H9 (cell line): ENCODE measurements at regions not wholly inside any gene's neighbourhood (a gene's known extent, or its start where the extent isn't known, plus 50 kb on each side); places are given as distances from the start of the nearest gene placed in this dataset.
A peak's percentile ranks its signal among the peaks of the same experiment; 100 is the strongest.

Experiments used
- DNase-seq: peaks from one replicate; pipeline ENCODE4 v3.0.0-alpha.2; 2017
- H2AFZ ChIP-seq: one replicate; pipeline ENCODE4 v1.6.1; 2013; ENCODE audit warnings: mild to moderate bottlenecking, low read length, control low read depth, moderate library complexity
- H2AK5ac ChIP-seq: 2 replicates; pipeline ENCODE4 v1.6.1; 2013; ENCODE audit warnings: low read length, control low read depth, mixed read lengths; ENCODE audit not compliant: insufficient read length
- H2BK120ac ChIP-seq: one replicate; pipeline ENCODE4 v1.6.1; 2013; ENCODE audit warnings: low read depth, mild to moderate bottlenecking, low read length, control low read depth, inconsistent platforms; ENCODE audit not compliant: poor library complexity, severe bottlenecking
- H2BK12ac ChIP-seq: 2 replicates; pipeline ENCODE4 v1.6.1; 2013; ENCODE audit warnings: low read length, control low read depth, mixed read lengths, low read depth; ENCODE audit not compliant: insufficient read length
- H2BK15ac ChIP-seq: 2 replicates; pipeline ENCODE4 v1.6.1; 2013; ENCODE audit warnings: low read depth, low read length, control low read depth
- H2BK20ac ChIP-seq: one replicate; pipeline ENCODE4 v1.6.1; 2013; ENCODE audit warnings: low read depth, mild to moderate bottlenecking, low read length, control low read depth, inconsistent platforms; ENCODE audit not compliant: poor library complexity, severe bottlenecking
- H2BK5ac ChIP-seq: 2 replicates; pipeline ENCODE4 v1.6.1; 2013; ENCODE audit warnings: low read length, control low read depth, mixed read lengths; ENCODE audit not compliant: insufficient read length
- H3K14ac ChIP-seq: 2 replicates; pipeline ENCODE4 v1.6.1; 2013; ENCODE audit warnings: low read length, control low read depth; ENCODE audit not compliant: insufficient read depth
- H3K18ac ChIP-seq: 2 replicates; pipeline ENCODE4 v1.6.1; 2013; ENCODE audit warnings: low read depth, mild to moderate bottlenecking, mixed read lengths, low read length, control low read depth; ENCODE audit not compliant: insufficient read length
- H3K23ac ChIP-seq: 2 replicates; pipeline ENCODE4 v1.6.1; 2013; ENCODE audit warnings: low read length, control low read depth, mixed read lengths, low read depth; ENCODE audit not compliant: insufficient read length
- H3K23me2 ChIP-seq: 2 replicates; pipeline ENCODE4 v1.6.1; 2013; ENCODE audit warnings: low read depth, mild to moderate bottlenecking, mixed read lengths, low read length, control low read depth; ENCODE audit not compliant: insufficient read length, poor library complexity, severe bottlenecking
- H3K27ac ChIP-seq: 2 replicates; pipeline ENCODE4 v1.5.1; 2013; ENCODE audit warnings: low read length, control low read depth, mixed read lengths, low read depth; ENCODE audit not compliant: insufficient read length
- H3K27me3 ChIP-seq: 2 replicates; pipeline ENCODE4 v1.6.1; 2013; ENCODE audit warnings: low read length, control low read depth, inconsistent platforms; ENCODE audit not compliant: insufficient read depth
- H3K4ac ChIP-seq: 2 replicates; pipeline ENCODE4 v1.6.1; 2013; ENCODE audit warnings: low read depth, mild to moderate bottlenecking, control low read depth, inconsistent platforms, low read length, moderate library complexity
- H3K4me1 ChIP-seq: 2 replicates; pipeline ENCODE4 v1.6.1; 2013; ENCODE audit warnings: low read length, control low read depth, inconsistent platforms; ENCODE audit not compliant: insufficient read depth
- H3K4me2 ChIP-seq: 2 replicates; pipeline ENCODE4 v1.6.1; 2013; ENCODE audit warnings: low read length, control low read depth, mixed read lengths; ENCODE audit not compliant: insufficient read length, insufficient read depth
- H3K56ac ChIP-seq: 2 replicates; pipeline ENCODE4 v1.6.1; 2013; ENCODE audit warnings: low read depth, mild to moderate bottlenecking, mixed read lengths, low read length, control low read depth; ENCODE audit not compliant: insufficient read length
- H3K79me1 ChIP-seq: 2 replicates; pipeline ENCODE4 v1.6.1; 2013; ENCODE audit warnings: low read depth, mild to moderate bottlenecking, moderate library complexity, low read length, control low read depth, inconsistent platforms; ENCODE audit not compliant: insufficient read depth, poor library complexity, severe bottlenecking
- H3K79me2 ChIP-seq: 2 replicates; pipeline ENCODE4 v1.6.1; 2013; ENCODE audit warnings: low read length, control low read depth, inconsistent platforms; ENCODE audit not compliant: insufficient read depth
- H3K9ac ChIP-seq: 2 replicates; pipeline ENCODE4 v1.6.1; 2013; ENCODE audit warnings: low read length, control low read depth, mixed read lengths; ENCODE audit not compliant: insufficient read length; ENCODE audit errors: extremely low read depth
- H3K9me3 ChIP-seq: one replicate; pipeline ENCODE4 v1.6.1; 2013; ENCODE audit warnings: low read depth, low read length, inconsistent platforms; ENCODE audit not compliant: control insufficient read depth
- H3T11ph ChIP-seq: one replicate; pipeline ENCODE4 v1.6.1; 2013; ENCODE audit warnings: mild to moderate bottlenecking, low read length, control low read depth, inconsistent platforms
- H4K20me1 ChIP-seq: one replicate; pipeline ENCODE4 v1.6.1; 2013; ENCODE audit not compliant: control insufficient read depth, insufficient read length, insufficient read depth
- H4K5ac ChIP-seq: 2 replicates; pipeline ENCODE4 v1.6.1; 2013; ENCODE audit warnings: low read depth, mild to moderate bottlenecking, mixed read lengths, low read length, control low read depth; ENCODE audit not compliant: insufficient read length
- H4K8ac ChIP-seq: replicated peaks from 2 replicates; pipeline ENCODE4 v1.6.1; 2013; ENCODE audit warnings: low read length, control low read depth, mixed read lengths, low read depth; ENCODE audit not compliant: insufficient read length
- H4K91ac ChIP-seq: 2 replicates; pipeline ENCODE4 v1.6.1; 2013; ENCODE audit warnings: low read depth, mild to moderate bottlenecking, moderate library complexity, mixed read lengths, low read length, control low read depth; ENCODE audit not compliant: insufficient read length
- H3K27ac Mint-ChIP-seq, 3 experiments: 2 replicates in 2 of 3; 3 replicates in 1 of 3; pipeline ENCODE4 v1.8.0; 2020 to 2021; ENCODE audit warnings: mixed read lengths in 3 of 3, mild to moderate bottlenecking in 1 of 3, moderate library complexity in 1 of 3
- H3K27me3 Mint-ChIP-seq: 2 replicates; pipeline ENCODE4 v1.8.0; 2021; ENCODE audit warnings: low read depth, mild to moderate bottlenecking, moderate library complexity, mixed read lengths
- H3K36me3 Mint-ChIP-seq, 3 experiments: 2 replicates in 2 of 3; 3 replicates in 1 of 3; pipeline ENCODE4 v1.8.0; 2020 to 2021; ENCODE audit warnings: low read depth in 3 of 3, mixed read lengths in 3 of 3; ENCODE audit not compliant: insufficient read depth in 1 of 3
- H3K4me1 Mint-ChIP-seq, 2 experiments: 2 replicates each; pipeline ENCODE4 v1.8.0; 2020; ENCODE audit warnings: mixed read lengths in 2 of 2
- H3K4me3 Mint-ChIP-seq, 2 experiments: 2 replicates in 1 of 2; 3 replicates in 1 of 2; pipeline ENCODE4 v1.8.0; 2020 to 2021; ENCODE audit warnings: mild to moderate bottlenecking in 2 of 2, mixed read lengths in 2 of 2, moderate library complexity in 1 of 2
- H3K9me3 Mint-ChIP-seq, 2 experiments: 2 replicates in 1 of 2; 3 replicates in 1 of 2; pipeline ENCODE4 v1.8.0; 2020; ENCODE audit warnings: mild to moderate bottlenecking in 2 of 2, mixed read lengths in 2 of 2, moderate library complexity in 1 of 2
- WGBS: extraction: QIAGEN DNeasy Blood & Tissue Kit; methylation state at CpG from one replicate; pipeline ENCODE4 v1.1.7; 2013; ENCODE audit warnings: missing lambda C conversion rate, low lambda C conversion rate, mixed read lengths; ENCODE audit not compliant: insufficient read length; ENCODE audit errors: extremely low coverage; 5-methylcytosine and 5-hydroxymethylcytosine counted together
- TF ChIP-seq, protein P1 (sequence below): fragments of 200-600 bp; sonication (generic); conservative IDR thresholded peaks from 3 replicates; pipeline ENCODE4 v1.8.0; 2021; ENCODE audit warnings: antibody characterized with exemption, mild to moderate bottlenecking

DNA sequence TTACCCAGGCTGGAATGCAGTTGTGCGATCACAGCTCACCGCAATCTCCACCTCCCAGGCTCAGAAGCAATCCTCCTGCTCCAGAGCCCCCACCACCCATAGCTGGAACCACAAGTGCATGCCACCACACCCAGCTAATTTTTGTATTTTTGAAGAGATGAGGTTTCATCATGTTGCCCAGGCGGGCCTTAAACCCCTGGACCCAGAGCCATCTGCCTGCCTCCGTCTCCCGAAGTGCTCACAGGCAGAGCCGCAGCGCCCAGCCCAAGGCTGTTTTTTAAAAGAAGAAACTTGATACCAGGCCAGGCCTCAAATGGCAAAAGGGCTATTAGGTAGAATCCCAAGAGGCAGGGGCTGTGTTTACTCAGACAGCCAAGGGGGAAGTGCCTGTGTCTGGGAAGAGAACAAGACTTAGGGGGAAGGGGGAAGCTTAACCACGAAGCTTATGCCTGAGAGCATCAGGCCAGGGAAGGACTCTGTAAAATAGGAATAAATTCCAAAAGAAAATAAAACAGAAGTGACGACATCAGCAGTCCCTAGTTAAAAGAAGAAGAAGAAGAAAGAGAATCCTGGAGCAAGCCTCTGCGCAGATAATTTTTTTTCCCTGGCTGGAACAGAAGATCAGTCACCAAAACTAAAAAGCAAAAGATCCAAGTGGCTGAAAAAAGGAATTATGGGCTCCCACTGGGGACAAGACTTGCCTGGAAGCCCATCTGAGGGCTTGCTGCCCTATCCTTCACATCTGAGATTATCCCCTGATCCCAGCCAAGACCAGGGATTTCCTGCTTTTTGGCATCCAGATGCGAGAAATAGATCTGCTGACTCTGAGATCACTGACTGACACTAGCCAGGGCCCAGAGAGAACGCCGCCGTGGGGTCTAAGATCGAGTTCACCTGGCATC, 170.5 kb downstream of the NDUFA12 start:
- H3K56ac ChIP-seq: no peak overlapping the region
- H2AFZ ChIP-seq: no peak overlapping the region
- no peaks in the 10 kb centered on the region for H3K79me2 ChIP-seq
- H3K4me1 ChIP-seq: no peaks in the 10 kb centered on the region
- peaks cover 21 to 26% of the 10 kb centered on the region in 2 experiments for H3K4me1 Mint-ChIP-seq
- no peak overlapping the region for H3T11ph ChIP-seq
- no peaks in the 10 kb centered on the region for H3K23me2 ChIP-seq
- TF ChIP-seq, protein P1, sequence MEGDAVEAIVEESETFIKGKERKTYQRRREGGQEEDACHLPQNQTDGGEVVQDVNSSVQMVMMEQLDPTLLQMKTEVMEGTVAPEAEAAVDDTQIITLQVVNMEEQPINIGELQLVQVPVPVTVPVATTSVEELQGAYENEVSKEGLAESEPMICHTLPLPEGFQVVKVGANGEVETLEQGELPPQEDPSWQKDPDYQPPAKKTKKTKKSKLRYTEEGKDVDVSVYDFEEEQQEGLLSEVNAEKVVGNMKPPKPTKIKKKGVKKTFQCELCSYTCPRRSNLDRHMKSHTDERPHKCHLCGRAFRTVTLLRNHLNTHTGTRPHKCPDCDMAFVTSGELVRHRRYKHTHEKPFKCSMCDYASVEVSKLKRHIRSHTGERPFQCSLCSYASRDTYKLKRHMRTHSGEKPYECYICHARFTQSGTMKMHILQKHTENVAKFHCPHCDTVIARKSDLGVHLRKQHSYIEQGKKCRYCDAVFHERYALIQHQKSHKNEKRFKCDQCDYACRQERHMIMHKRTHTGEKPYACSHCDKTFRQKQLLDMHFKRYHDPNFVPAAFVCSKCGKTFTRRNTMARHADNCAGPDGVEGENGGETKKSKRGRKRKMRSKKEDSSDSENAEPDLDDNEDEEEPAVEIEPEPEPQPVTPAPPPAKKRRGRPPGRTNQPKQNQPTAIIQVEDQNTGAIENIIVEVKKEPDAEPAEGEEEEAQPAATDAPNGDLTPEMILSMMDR: no peak
- H3K27me3 ChIP-seq: no peaks in the 10 kb centered on the region
- no peak overlapping the region for H3K23ac ChIP-seq
- peak overlapping the region; percentile 18 for H3K4me2 ChIP-seq
- H3K9me3 ChIP-seq: no peaks in the 10 kb centered on the region
- H4K5ac ChIP-seq: no peak overlapping the region
- no peak overlapping the region for H2AK5ac ChIP-seq
- H3K27ac ChIP-seq: no peak overlapping the region
- peaks cover 0 to 10% (median 4%) of the 10 kb centered on the region in 3 experiments; a peak in 5 of 7 replicates for H3K36me3 Mint-ChIP-seq
- peak; percentile 76 for DNase-seq
- no peak overlapping the region for H2BK5ac ChIP-seq
- no peak overlapping the region for H3K14ac ChIP-seq
- WGBS: no CpG with 5 or more reads among the region's 15 CpGs
- H4K91ac ChIP-seq: no peak overlapping the region
- H4K20me1 ChIP-seq: no peaks in the 10 kb centered on the region
- H3K9me3 Mint-ChIP-seq: peaks cover 19 to 21% of the 10 kb centered on the region in 2 experiments
- 0 out of 5 replicates have a peak overlapping the region, but pooled peaks of 1 of the 2 experiments have one; percentile 10 for H3K4me3 Mint-ChIP-seq
- no peak overlapping the region for H2BK12ac ChIP-seq
- H2BK15ac ChIP-seq: no peak overlapping the region
- H2BK120ac ChIP-seq: no peak overlapping the region
- no peak overlapping the region for H2BK20ac ChIP-seq
- no peak overlapping the region for H3K9ac ChIP-seq
- H4K8ac ChIP-seq: no peak overlapping the region
- peak overlapping the region; percentile 82 to 91 (median 91) for H3K27ac Mint-ChIP-seq
- no peak overlapping the region for H3K18ac ChIP-seq
- peaks cover 3% of the 10 kb centered on the region; the same call in 1 of the 2 replicates for H3K27me3 Mint-ChIP-seq
- H3K79me1 ChIP-seq: no peaks in the 10 kb centered on the region
- no peak overlapping the region for H3K4ac ChIP-seq
